ENCODE measurements at regions not wholly inside any gene's neighbourhood (a gene's known extent, or its start where the extent isn't known, plus 50 kb on each side); places are given as distances from the start of the nearest gene placed in this dataset.

GRCh38 chr4:10977534-10977933 is 293.0 kb upstream of the CLNK start:
- Mint-ChIP-seq H3K4me3 (no peak overlapping the region), H3K27ac (no peak overlapping the region), H3K9me3 (peaks cover 14% of the 10 kb centered on the region), H3K27me3 (no peaks in the 10 kb centered on the region), H3K36me3 (ENCODE audit: low read depth) (no peaks in the 10 kb centered on the region), H3K4me1 (ENCODE audit: low read depth) (no peaks in the 10 kb centered on the region)
- intact Hi-C loops (cut with micrococcal nuclease), result no loop called here

GRCh38 chr4:10974371-10974770 is 289.8 kb upstream of the CLNK start:
- Mint-ChIP-seq H3K27me3 (no peaks in the 10 kb centered on the region), H3K36me3 (ENCODE audit: low read depth) (no peaks in the 10 kb centered on the region), H3K27ac (no peak overlapping the region), H3K9me3 (peaks cover 14% of the 10 kb centered on the region), H3K4me1 (ENCODE audit: low read depth) (no peaks in the 10 kb centered on the region), H3K4me3 (no peak overlapping the region)
- intact Hi-C loops (cut with micrococcal nuclease), result no loop called here

GRCh38 chr4:10973686-10974085 is 289.1 kb upstream of the CLNK start:
- Mint-ChIP-seq H3K27me3 (no peaks in the 10 kb centered on the region), H3K4me1 (ENCODE audit: low read depth) (no peaks in the 10 kb centered on the region), H3K4me3 (no peak overlapping the region), H3K36me3 (ENCODE audit: low read depth) (no peaks in the 10 kb centered on the region), H3K27ac (no peak overlapping the region), H3K9me3 (peaks cover 14% of the 10 kb centered on the region)
- intact Hi-C loops (cut with micrococcal nuclease), result no loop called here

GRCh38 chr4:10971800-10972401 is 287.3 kb upstream of the CLNK start:
- Mint-ChIP-seq H3K27ac (no peak overlapping the region), H3K9me3 (peaks cover 14% of the 10 kb centered on the region), H3K4me3 (no peak overlapping the region), H3K27me3 (no peaks in the 10 kb centered on the region), H3K36me3 (ENCODE audit: low read depth) (no peaks in the 10 kb centered on the region), H3K4me1 (ENCODE audit: low read depth) (no peaks in the 10 kb centered on the region)
- intact Hi-C loops (cut with micrococcal nuclease), result no loop called here

- Mint-ChIP-seq H3K4me3 (no peak overlapping the region), H3K9me3 (peaks cover 6% of the 10 kb centered on the region)
- intact Hi-C loops (cut with micrococcal nuclease), result no loop called here
Observed at GRCh38 chr4:10965196-10965595, 280.6 kb upstream of the CLNK start.

GRCh38 chr4:10963958-10964703 is 279.6 kb upstream of the CLNK start:
- Mint-ChIP-seq H3K9me3 (peaks cover 6% of the 10 kb centered on the region), H3K4me1 (ENCODE audit: low read depth) (no peaks in the 10 kb centered on the region), H3K36me3 (ENCODE audit: low read depth) (no peaks in the 10 kb centered on the region), H3K4me3 (no peak overlapping the region), H3K27ac (no peak overlapping the region), H3K27me3 (no peaks in the 10 kb centered on the region)
- intact Hi-C loops (cut with micrococcal nuclease), result no loop called here

More at GRCh38 chr4:10965196-10965595, 280.6 kb upstream of the CLNK start:
- H3K36me3 Mint-ChIP-seq (ENCODE audit: low read depth), result no peaks in the 10 kb centered on the region
- H3K4me1 Mint-ChIP-seq (ENCODE audit: low read depth), result no peaks in the 10 kb centered on the region
- H3K27ac Mint-ChIP-seq, result no peak overlapping the region
- no peaks in the 10 kb centered on the region for H3K27me3 Mint-ChIP-seq

GRCh38 chr4:10963241-10963640 is 278.7 kb upstream of the CLNK start:
- Mint-ChIP-seq H3K9me3 (peaks cover 6% of the 10 kb centered on the region), H3K27me3 (no peaks in the 10 kb centered on the region)

GRCh38 chr4:10962246-10962645 is 277.7 kb upstream of the CLNK start:
- Mint-ChIP-seq H3K9me3 (peaks cover 6% of the 10 kb centered on the region), H3K27me3 (no peaks in the 10 kb centered on the region), H3K4me3 (no peak overlapping the region), H3K4me1 (ENCODE audit: low read depth) (no peaks in the 10 kb centered on the region), H3K36me3 (ENCODE audit: low read depth) (no peaks in the 10 kb centered on the region), H3K27ac (no peak overlapping the region)
- intact Hi-C loops (cut with micrococcal nuclease), result no loop called here

More at GRCh38 chr4:10963241-10963640, 278.7 kb upstream of the CLNK start:
- Mint-ChIP-seq H3K4me1 (ENCODE audit: low read depth) (no peaks in the 10 kb centered on the region), H3K36me3 (ENCODE audit: low read depth) (no peaks in the 10 kb centered on the region), H3K27ac (no peak overlapping the region), H3K4me3 (no peak overlapping the region)
- intact Hi-C loops (cut with micrococcal nuclease), result no loop called here

GRCh38 chr4:10960389-10960788 is 275.8 kb upstream of the CLNK start:
- H3K36me3 Mint-ChIP-seq (ENCODE audit: low read depth), result no peaks in the 10 kb centered on the region
- no peak overlapping the region for H3K27ac Mint-ChIP-seq
- no peak overlapping the region for H3K4me3 Mint-ChIP-seq
- H3K27me3 Mint-ChIP-seq, result no peaks in the 10 kb centered on the region
- H3K4me1 Mint-ChIP-seq (ENCODE audit: low read depth), result no peaks in the 10 kb centered on the region
- intact Hi-C loops (cut with micrococcal nuclease), result no loop called here
- H3K9me3 Mint-ChIP-seq, result peaks cover 6% of the 10 kb centered on the region

- no peak overlapping the region for H3K27ac Mint-ChIP-seq
- no peaks in the 10 kb centered on the region for H3K36me3 Mint-ChIP-seq (ENCODE audit: low read depth)
- no peaks in the 10 kb centered on the region for H3K27me3 Mint-ChIP-seq
- intact Hi-C loops (cut with micrococcal nuclease), result no loop called here
- no peak overlapping the region for H3K4me3 Mint-ChIP-seq
- peaks cover 7% of the 10 kb centered on the region for H3K4me1 Mint-ChIP-seq (ENCODE audit: low read depth)
- peaks cover 6% of the 10 kb centered on the region for H3K9me3 Mint-ChIP-seq
Observed at GRCh38 chr4:10959586-10959985, 275.0 kb upstream of the CLNK start.

GRCh38 chr4:10958226-10958856 is 273.8 kb upstream of the CLNK start:
- Mint-ChIP-seq H3K27me3 (no peaks in the 10 kb centered on the region), H3K9me3 (no peaks in the 10 kb centered on the region), H3K4me3 (no peak overlapping the region), H3K4me1 (ENCODE audit: low read depth) (peaks cover 11% of the 10 kb centered on the region), H3K36me3 (ENCODE audit: low read depth) (no peaks in the 10 kb centered on the region), H3K27ac (no peak overlapping the region)
- intact Hi-C loops (cut with micrococcal nuclease), result no loop called here

GRCh38 chr4:10951306-10951705 is 266.7 kb upstream of the CLNK start:
- intact Hi-C loops (cut with micrococcal nuclease), result no loop called here
- Mint-ChIP-seq H3K27me3 (no peaks in the 10 kb centered on the region), H3K9me3 (no peaks in the 10 kb centered on the region), H3K27ac (no peak overlapping the region), H3K4me3 (no peak overlapping the region), H3K4me1 (ENCODE audit: low read depth) (peaks cover 11% of the 10 kb centered on the region), H3K36me3 (ENCODE audit: low read depth) (no peaks in the 10 kb centered on the region)

- H3K27me3 Mint-ChIP-seq, result no peaks in the 10 kb centered on the region
- H3K4me1 Mint-ChIP-seq (ENCODE audit: low read depth), result no peaks in the 10 kb centered on the region
- H3K36me3 Mint-ChIP-seq (ENCODE audit: low read depth), result no peaks in the 10 kb centered on the region
- no peaks in the 10 kb centered on the region for H3K9me3 Mint-ChIP-seq
- intact Hi-C loops (cut with micrococcal nuclease), result no loop called here
- no peak overlapping the region for H3K27ac Mint-ChIP-seq
- H3K4me3 Mint-ChIP-seq, result no peak overlapping the region
Observed at GRCh38 chr4:10949039-10949733, 264.6 kb upstream of the CLNK start.

GRCh38 chr4:10947898-10948297 is 263.3 kb upstream of the CLNK start:
- Mint-ChIP-seq H3K4me1 (ENCODE audit: low read depth) (no peaks in the 10 kb centered on the region), H3K27me3 (no peaks in the 10 kb centered on the region), H3K36me3 (ENCODE audit: low read depth) (no peaks in the 10 kb centered on the region), H3K9me3 (no peaks in the 10 kb centered on the region), H3K27ac (no peak overlapping the region), H3K4me3 (no peak overlapping the region)
- intact Hi-C loops (cut with micrococcal nuclease), result no loop called here
